ENCODE measurements at regions not wholly inside any gene's neighbourhood (a gene's known extent, or its start where the extent isn't known, plus 50 kb on each side); places are given as distances from the start of the nearest gene placed in this dataset.

DNA sequence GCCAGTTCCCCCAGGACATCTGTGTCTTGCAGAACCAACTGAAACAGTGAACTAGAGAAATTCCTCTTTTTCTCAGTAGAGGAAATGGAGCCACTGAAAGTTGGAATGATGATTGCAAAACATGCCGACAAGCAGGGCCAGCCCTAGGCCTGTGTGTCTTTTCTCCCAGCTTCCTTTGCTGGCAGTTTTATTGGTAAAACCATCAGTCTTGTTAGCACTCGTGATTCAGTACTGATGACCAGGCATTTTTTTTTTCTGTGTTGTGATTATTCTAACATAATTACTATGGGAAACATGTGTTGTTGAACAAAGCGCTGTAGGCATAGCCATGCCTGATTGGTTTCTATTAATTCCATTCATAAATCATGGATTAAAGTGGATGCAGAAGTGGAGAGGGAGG is 620.7 kb downstream of the AACS start:
- ChIA-PET POLR2A (ENCODE audit: partially characterized antibody) (no interaction called here), CTCF (ENCODE audit: partially characterized antibody) (interaction anchor here (0.7 to 1.8 kb wide), 5 partner anchors 9 to 135 kb away, joined by 3 to 6 read pairs (median 4); no protein-coding TSS in a partner anchor)
- H3K4ac ChIP-seq (replicated peaks; ENCODE audit: insufficient read length, low read depth, low read length), result no peak overlapping the region
- WGBS, 2 experiments (ENCODE audit: extremely low coverage in 1 of 2, insufficient coverage in 1 of 2, insufficient read length in 1 of 2, insufficient replicate concordance in 2 of 2, low coverage in 1 of 2, low lambda C conversion rate in 2 of 2, missing lambda C conversion rate in 1 of 2), result 84% methylated on average over 3 of the region's 3 CpGs; no CpG with 5 or more reads in 1 of the 2 experiments
- no peak overlapping the region for H3K9ac ChIP-seq (replicated peaks in 1 of 4; ENCODE audit: extremely low read depth in 1 of 4, low read depth in 3 of 4, low read length in 3 of 4)
- H2BK5ac ChIP-seq (ENCODE audit: low read depth, low read length), result no peak overlapping the region
- no peak overlapping the region for H2BK20ac ChIP-seq (ENCODE audit: low read length)
- no peaks in the 10 kb centered on the region for H3K79me1 ChIP-seq (ENCODE audit: low read depth, low read length)
- H2AFZ ChIP-seq (ENCODE audit: low read length), result no peak overlapping the region
- H3K4me2 ChIP-seq (ENCODE audit: insufficient read depth in 1 of 2, low read depth in 2 of 2, low read length in 2 of 2), result no peak overlapping the region
- H4K91ac ChIP-seq (replicated peaks; ENCODE audit: insufficient read length, low read length), result no peak overlapping the region
- H3K4me3 ChIP-seq (ENCODE audit: extremely low read depth in 1 of 4, insufficient read depth in 2 of 4, low read depth in 3 of 4, low read length in 4 of 4), result no peak overlapping the region
- peaks cover 0 to 2% of the 10 kb centered on the region in 2 experiments for H4K20me1 ChIP-seq (replicated peaks in 1 of 2; ENCODE audit: control insufficient read depth in 1 of 2, insufficient read depth in 2 of 2, low read length in 2 of 2)
- peaks cover 0 to 3% (median 0%) of the 10 kb centered on the region in 4 experiments; a peak in 2 of 7 replicates for H3K4me1 ChIP-seq (replicated peaks in 1 of 4; ENCODE audit: control insufficient read depth in 3 of 4, insufficient read depth in 4 of 4, low read length in 3 of 4)
- no peak overlapping the region for H3K56ac ChIP-seq (replicated peaks; ENCODE audit: insufficient read length, low read depth, low read length)
- no peak overlapping the region for H4K5ac ChIP-seq (ENCODE audit: insufficient read length, low read depth, low read length)
- H2BK120ac ChIP-seq (replicated peaks; ENCODE audit: low read depth, low read length), result no peak overlapping the region
- DNase-seq (ENCODE audit: low read depth in 1 of 2, low spot score in 2 of 2), result no peak
- H2BK15ac ChIP-seq (ENCODE audit: low read length), result no peak overlapping the region
- H3K14ac ChIP-seq (ENCODE audit: insufficient read length), result no peak overlapping the region
- no peaks in the 10 kb centered on the region for H3K79me2 ChIP-seq (ENCODE audit: control insufficient read depth in 1 of 2, insufficient read depth in 2 of 2, low read length in 2 of 2)
- H2AK5ac ChIP-seq (ENCODE audit: low read depth, low read length), result no peak overlapping the region
- no peaks in the 10 kb centered on the region for H3K23me2 ChIP-seq (ENCODE audit: low read depth, low read length)
- no peaks in the 10 kb centered on the region for H3K9me3 ChIP-seq (ENCODE audit: insufficient read depth in 2 of 2, low read depth in 1 of 2, low read length in 1 of 2)
- no peak overlapping the region for H3K23ac ChIP-seq (ENCODE audit: insufficient read length)
- H3K27ac ChIP-seq (ENCODE audit: low read depth, low read length), result no peak overlapping the region
- no peaks in the 10 kb centered on the region for H3K36me3 ChIP-seq (ENCODE audit: control insufficient read depth in 2 of 4, insufficient read depth in 4 of 4, low read length in 3 of 4)
- no peak overlapping the region for H4K8ac ChIP-seq (ENCODE audit: extremely low read depth, insufficient read depth, low read length)
- H2BK12ac ChIP-seq (ENCODE audit: low read depth, low read length), result no peak overlapping the region
- peaks cover 0 to 3% (median 0%) of the 10 kb centered on the region in 4 experiments; a peak in 2 of 7 replicates for H3K27me3 ChIP-seq (replicated peaks in 1 of 4; ENCODE audit: control insufficient read depth in 3 of 4, extremely low read depth in 1 of 4, insufficient read depth in 3 of 4, low read length in 3 of 4)
- no peak overlapping the region for H3K18ac ChIP-seq (ENCODE audit: extremely low read depth, low read length)
- FAIRE-seq, result no peak
